Neural crest cell (in vitro differentiated cells): ENCODE measurements at regions not wholly inside any gene's neighbourhood (a gene's known extent, or its start where the extent isn't known, plus 50 kb on each side); places are given as distances from the start of the nearest gene placed in this dataset.

ENCODE experiments used
- DNase-seq: peaks from one replicate; pipeline ENCODE4 v3.0.0; 2021; ENCODE audit warnings: low read depth, mixed read lengths, low spot score
- H3K27ac Mint-ChIP-seq: one replicate; pipeline ENCODE4 v1.8.0; 2021; ENCODE audit warnings: mild to moderate bottlenecking, mixed read lengths; ENCODE audit not compliant: unreplicated experiment
- H3K27me3 Mint-ChIP-seq: 2 replicates; pipeline ENCODE4 v1.8.0; 2021; ENCODE audit warnings: low read depth, mild to moderate bottlenecking, mixed read lengths
- H3K36me3 Mint-ChIP-seq: 2 replicates; pipeline ENCODE4 v1.8.0; 2021; ENCODE audit warnings: low read depth, mild to moderate bottlenecking, mixed read lengths
- H3K4me1 Mint-ChIP-seq: 2 replicates; pipeline ENCODE4 v1.8.0; 2021; ENCODE audit warnings: mixed read lengths
- H3K4me3 Mint-ChIP-seq: one replicate; pipeline ENCODE4 v1.8.0; 2021; ENCODE audit warnings: mild to moderate bottlenecking, mixed read lengths
- H3K9me3 Mint-ChIP-seq: 2 replicates; pipeline ENCODE4 v1.8.0; 2021; ENCODE audit warnings: mixed read lengths
- CTCF ChIP-seq: fragments of 200-600 bp; sonication (generic); conservative IDR thresholded peaks from 2 replicates; pipeline ENCODE4 v1.5.0; 2021; ENCODE audit warnings: antibody characterized with exemption, mild to moderate bottlenecking

GRCh38 chr6:113299531-113299930, 557.6 kb upstream of the MARCKS start:
- no peak overlapping the region for H3K27ac Mint-ChIP-seq
- no peak for DNase-seq
- no peaks in the 10 kb centered on the region for H3K9me3 Mint-ChIP-seq
- H3K27me3 Mint-ChIP-seq: no peaks in the 10 kb centered on the region
- H3K4me1 Mint-ChIP-seq: no peaks in the 10 kb centered on the region
- H3K4me3 Mint-ChIP-seq: no peak overlapping the region
- TF ChIP-seq CTCF: no peak
- H3K36me3 Mint-ChIP-seq: no peaks in the 10 kb centered on the region

- no peak for TF ChIP-seq CTCF
- no peaks in the 10 kb centered on the region for H3K36me3 Mint-ChIP-seq
- H3K4me3 Mint-ChIP-seq: no peak overlapping the region
- peaks cover 8% of the 10 kb centered on the region for H3K4me1 Mint-ChIP-seq
- H3K9me3 Mint-ChIP-seq: peaks cover 3% of the 10 kb centered on the region
- no peaks in the 10 kb centered on the region for H3K27me3 Mint-ChIP-seq
- no peak overlapping the region for H3K27ac Mint-ChIP-seq
- no peak for DNase-seq
These were observed 555.5 kb upstream of the MARCKS start for GRCh38 chr6:113301651-113302050.

GRCh38 chr6:113304116-113304515, 553.0 kb upstream of the MARCKS start:
- no peak for DNase-seq
- TF ChIP-seq CTCF: no peak
- H3K4me3 Mint-ChIP-seq: no peak overlapping the region

GRCh38 chr6:113306552-113307145, 550.5 kb upstream of the MARCKS start:
- no peaks in the 10 kb centered on the region for H3K36me3 Mint-ChIP-seq
- no peak for DNase-seq
- H3K4me3 Mint-ChIP-seq: no peak overlapping the region
- no peaks in the 10 kb centered on the region for H3K27me3 Mint-ChIP-seq
- no peak overlapping the region for H3K27ac Mint-ChIP-seq
- peaks cover 25% of the 10 kb centered on the region for H3K4me1 Mint-ChIP-seq
- H3K9me3 Mint-ChIP-seq: peaks cover 3% of the 10 kb centered on the region
- TF ChIP-seq CTCF: peak; percentile 66

More at GRCh38 chr6:113304116-113304515, 553.0 kb upstream of the MARCKS start:
- peaks cover 3% of the 10 kb centered on the region for H3K9me3 Mint-ChIP-seq
- H3K27ac Mint-ChIP-seq: no peak overlapping the region
- peaks cover 10% of the 10 kb centered on the region for H3K4me1 Mint-ChIP-seq
- H3K27me3 Mint-ChIP-seq: no peaks in the 10 kb centered on the region
- no peaks in the 10 kb centered on the region for H3K36me3 Mint-ChIP-seq

GRCh38 chr6:113308266-113308665, 548.9 kb upstream of the MARCKS start:
- Mint-ChIP-seq H3K36me3 (no peaks in the 10 kb centered on the region), H3K4me1 (peaks cover 35% of the 10 kb centered on the region), H3K4me3 (no peak overlapping the region), H3K27me3 (no peaks in the 10 kb centered on the region), H3K9me3 (peaks cover 3% of the 10 kb centered on the region), H3K27ac (no peak overlapping the region)
- TF ChIP-seq CTCF: no peak
- DNase-seq: no peak

GRCh38 chr6:113313841-113314240, 543.3 kb upstream of the MARCKS start:
- DNase-seq: no peak
- Mint-ChIP-seq H3K4me3 (no peak overlapping the region), H3K36me3 (no peaks in the 10 kb centered on the region), H3K9me3 (no peaks in the 10 kb centered on the region), H3K27ac (no peak overlapping the region), H3K27me3 (no peaks in the 10 kb centered on the region), H3K4me1 (peaks cover 63% of the 10 kb centered on the region)
- TF ChIP-seq CTCF: no peak
